ENCODE measurements at regions not wholly inside any gene's neighbourhood (a gene's known extent, or its start where the extent isn't known, plus 50 kb on each side); places are given as distances from the start of the nearest gene placed in this dataset.

DNA sequence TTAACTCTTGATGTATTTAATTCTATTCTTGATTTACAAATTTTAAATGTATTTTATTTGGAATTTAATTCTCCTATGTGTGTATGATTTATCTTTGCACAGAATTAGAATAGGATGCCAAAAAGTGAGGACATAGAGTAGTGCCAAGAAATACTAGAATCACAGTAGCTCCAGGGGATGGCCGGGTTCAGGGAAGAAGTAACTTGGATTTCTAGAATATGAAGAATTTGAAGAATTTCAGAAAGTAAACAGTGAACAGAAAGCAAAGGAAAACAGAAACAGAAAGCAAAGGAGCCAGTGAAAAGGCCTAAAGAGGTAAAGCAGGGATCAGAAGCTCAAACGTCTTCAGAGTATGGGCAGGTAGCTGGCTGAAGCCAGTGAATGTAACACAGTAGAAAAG, 1187.6 kb downstream of the RPA4 start:
- TF ChIP-seq EZH2 (IDR thresholded peaks at IDR 0.05) (no peak), POLR2AphosphoS5 (IDR thresholded peaks at IDR 0.05; ENCODE audit: borderline replicate concordance, low read depth, low read length) (no peak)
